A204.1 (cell line): ENCODE measurements at regions not wholly inside any gene's neighbourhood (a gene's known extent, or its start where the extent isn't known, plus 50 kb on each side); places are given as distances from the start of the nearest gene placed in this dataset.

Source experiments
- FAIRE-seq: peaks from 2 replicates; lab custom pipeline; 2012; peaks lifted over from hg19 to GRCh38; lab: Jason Lieb, UNC

DNA sequence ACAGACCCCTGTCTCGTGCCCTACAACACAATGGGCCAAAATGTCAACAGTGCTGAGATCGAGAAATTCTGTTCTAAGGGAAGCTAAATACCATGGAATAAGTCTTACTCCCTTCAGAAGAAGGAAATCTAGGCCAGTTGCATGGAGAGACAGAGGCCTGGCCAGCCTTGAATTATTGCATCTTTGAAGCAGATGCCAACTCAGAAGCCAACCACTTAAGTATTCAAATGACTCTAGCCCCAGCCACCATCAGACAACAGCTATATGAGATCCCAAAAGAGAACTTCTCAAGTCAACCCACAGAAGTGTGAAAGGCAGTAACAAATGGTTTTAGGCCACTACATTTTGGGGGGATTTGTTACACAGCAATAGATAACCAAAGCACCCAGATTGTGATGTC is 180.1 kb downstream of the ACTL7B start:
- FAIRE-seq = no peak

- no peak for FAIRE-seq
Observed at GRCh38 chr9:108674766-108675530, 180.8 kb downstream of the ACTL7B start.

DNA sequence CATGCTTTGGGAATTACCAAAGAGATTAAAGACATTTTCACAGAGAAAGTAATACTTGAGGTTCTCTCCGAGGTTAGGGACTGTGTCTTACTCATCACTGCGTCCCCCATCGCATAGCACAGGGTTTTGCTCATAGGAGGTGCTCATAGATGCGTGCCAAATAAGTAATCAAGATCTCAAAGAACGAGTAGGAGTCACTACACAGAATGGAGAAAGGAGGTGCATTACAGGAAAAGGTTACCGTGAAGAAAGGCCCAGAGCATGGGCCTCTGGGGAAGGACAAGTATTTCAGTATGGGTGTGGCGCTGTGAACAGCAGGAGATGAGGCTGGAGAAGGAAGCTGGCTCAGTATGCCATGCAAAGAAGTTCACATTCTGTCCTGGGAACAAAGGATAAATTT is 182.4 kb downstream of the ACTL7B start:
- no peak for FAIRE-seq

GRCh38 chr9:108672475-108673190 is 183.2 kb downstream of the ACTL7B start:
- FAIRE-seq = no peak

DNA sequence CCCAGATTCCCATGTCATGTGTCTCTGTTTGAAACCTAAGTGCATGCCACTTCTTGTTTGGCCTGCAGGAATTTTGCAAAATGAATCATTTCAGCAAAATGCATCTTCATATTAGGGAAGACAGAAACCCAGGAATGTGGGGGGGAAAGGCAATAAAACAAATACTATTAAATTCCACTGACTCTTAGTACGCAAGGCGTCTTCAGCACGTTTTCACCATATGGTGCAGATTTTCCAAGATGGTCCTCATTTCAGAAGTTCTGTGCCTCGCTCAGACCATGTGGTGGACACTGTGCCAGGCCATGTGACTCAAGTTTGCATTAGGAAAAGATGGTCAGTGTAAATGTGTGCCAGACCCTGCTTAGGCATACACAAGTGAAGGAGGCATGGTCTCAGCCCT is 184.0 kb downstream of the ACTL7B start:
- no peak for FAIRE-seq

DNA sequence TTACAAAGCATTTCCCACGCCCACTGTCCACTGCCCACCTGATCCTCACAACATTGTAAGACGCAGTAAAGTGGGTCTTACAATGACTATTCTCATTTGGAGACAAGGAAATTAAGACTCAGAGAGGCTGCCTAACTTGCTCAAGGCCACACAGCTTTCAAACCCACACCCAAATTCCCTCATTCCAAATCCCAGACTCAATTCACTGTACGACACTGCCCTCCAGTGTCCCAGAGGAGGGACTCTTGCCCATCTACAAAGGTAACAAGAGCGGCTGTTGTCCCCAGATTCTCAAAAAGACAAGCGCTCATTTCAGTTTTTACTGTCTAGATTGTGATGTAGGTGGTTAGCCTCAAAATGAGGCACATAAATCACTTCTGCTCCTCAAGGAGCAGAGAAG is 184.6 kb downstream of the ACTL7B start:
- no peak for FAIRE-seq

DNA sequence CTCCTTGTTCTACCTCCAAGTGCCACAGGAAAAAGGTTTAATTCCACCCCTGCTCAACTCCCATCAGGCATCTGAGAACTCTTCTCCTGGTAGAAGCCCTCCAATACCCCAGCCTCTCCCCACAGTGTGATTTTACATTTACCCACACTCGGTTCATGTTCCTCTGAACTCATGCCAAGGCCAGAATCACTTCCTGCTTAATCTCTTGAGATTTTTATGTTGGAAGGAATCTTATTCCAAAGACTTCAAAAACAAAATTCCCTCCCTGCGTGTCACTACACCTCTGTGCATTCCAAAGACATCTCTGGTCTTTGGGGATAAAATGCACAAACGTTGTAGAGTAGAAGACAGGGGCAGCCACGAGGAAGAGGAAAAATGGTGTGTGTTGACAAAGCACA is 186.8 kb downstream of the ACTL7B start:
- no peak for FAIRE-seq

- no peak for FAIRE-seq
Observed at GRCh38 chr9:108668191-108668937, 187.4 kb downstream of the ACTL7B start.

- no peak for FAIRE-seq
Observed at GRCh38 chr9:108666240-108666784, 189.5 kb downstream of the ACTL7B start.

- no peak for FAIRE-seq
Observed at GRCh38 chr9:108665521-108666239, 190.1 kb downstream of the ACTL7B start.

DNA sequence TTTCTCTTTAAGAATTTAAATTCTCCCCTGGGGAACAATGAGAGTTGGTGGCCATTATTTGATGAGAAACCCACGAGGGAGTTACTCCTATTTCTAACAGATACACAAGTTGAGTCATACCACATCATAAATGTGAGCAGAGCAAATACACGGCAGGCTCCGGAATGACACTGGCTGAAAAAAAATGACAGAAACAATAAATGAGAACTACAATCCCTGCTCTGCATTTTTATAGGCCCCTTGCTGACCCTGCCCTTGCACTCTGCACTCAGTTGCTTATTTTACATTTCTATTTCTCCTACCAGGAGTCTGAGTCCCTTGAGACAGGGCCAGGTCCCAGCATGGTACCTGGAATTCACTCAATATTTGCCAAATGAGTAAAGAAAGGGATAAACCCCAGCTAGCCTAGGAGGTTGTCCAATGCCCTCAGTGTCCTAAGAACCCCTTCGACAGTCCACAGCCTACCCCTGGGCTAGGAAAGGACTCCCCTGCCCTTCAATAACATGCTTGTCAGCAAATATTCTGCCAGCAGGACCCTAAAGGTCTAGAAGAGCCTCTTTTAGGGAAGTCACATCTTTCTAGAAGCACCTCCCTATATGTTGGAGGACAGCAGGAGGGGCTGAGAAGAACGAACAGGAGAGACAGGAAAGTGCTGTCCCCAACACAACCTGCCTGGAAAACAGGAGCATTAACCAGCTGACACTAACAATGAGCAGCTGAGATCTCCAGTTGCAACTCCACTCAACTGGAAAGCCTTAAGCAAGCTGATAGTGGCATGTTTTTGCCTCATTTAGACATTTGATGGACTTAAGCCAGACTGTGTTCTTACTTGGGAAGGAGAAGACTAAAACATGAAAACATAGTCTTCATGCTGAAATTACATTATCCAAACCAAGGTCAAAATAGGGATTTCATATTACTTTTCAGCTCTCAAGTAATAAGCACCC is 191.2 kb downstream of the ACTL7B start:
- FAIRE-seq = no peak

- FAIRE-seq = no peak
Observed at GRCh38 chr9:108663422-108663821, 192.4 kb downstream of the ACTL7B start.

GRCh38 chr9:108662956-108663355 is 192.8 kb downstream of the ACTL7B start:
- FAIRE-seq = no peak

- no peak for FAIRE-seq
Observed at GRCh38 chr9:108662091-108662875, 193.5 kb downstream of the ACTL7B start.

- no peak for FAIRE-seq
Observed at GRCh38 chr9:108656566-108656965, 199.2 kb downstream of the ACTL7B start.

DNA sequence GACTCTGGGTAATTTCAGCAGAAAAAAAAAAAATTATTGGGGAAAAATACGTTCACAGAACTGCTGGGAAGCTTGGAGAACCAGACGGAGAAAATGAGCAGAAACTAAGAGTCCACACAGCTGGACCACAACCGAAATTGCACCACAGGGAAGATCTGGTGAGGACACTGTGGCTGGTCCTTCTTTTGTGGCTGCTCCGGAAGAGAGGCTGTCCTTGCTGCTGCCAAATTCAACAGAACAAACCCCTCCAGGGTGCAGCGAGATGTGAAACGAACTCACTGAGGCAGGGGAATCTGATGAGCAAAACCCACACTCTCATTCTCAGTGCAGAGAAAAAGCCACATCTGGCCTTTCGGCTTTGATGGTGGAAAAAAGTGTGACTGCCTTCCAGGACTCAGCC is 200.0 kb downstream of the ACTL7B start:
- FAIRE-seq = no peak

GRCh38 chr9:108654566-108654965 is 201.2 kb downstream of the ACTL7B start:
- no peak for FAIRE-seq

DNA sequence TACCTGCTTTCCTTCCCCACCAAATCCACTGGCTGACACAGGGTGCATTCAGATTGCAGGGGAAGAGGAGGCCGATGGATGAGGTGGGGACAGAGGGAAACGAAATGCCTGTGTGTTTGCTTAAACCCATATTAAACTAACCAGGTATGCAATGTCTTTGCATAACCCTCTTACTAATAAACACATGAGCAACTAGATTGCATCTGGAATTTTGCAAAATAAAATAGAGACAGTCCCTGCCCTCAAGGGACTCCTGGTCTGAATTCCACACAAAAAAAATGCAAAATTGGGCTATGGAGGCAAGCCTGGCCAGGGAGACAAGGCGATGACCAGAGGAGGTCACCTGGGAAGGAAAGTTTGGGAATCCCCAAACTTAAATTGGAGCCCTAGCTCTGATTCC is 202.9 kb downstream of the ACTL7B start:
- no peak for FAIRE-seq

GRCh38 chr9:108650826-108651225 is 205.0 kb downstream of the ACTL7B start:
- no peak for FAIRE-seq

GRCh38 chr9:108645520-108645919 is 210.3 kb downstream of the ACTL7B start:
- no peak for FAIRE-seq
